GM04504 (cell line): ENCODE measurements at regions not wholly inside any gene's neighbourhood (a gene's known extent, or its start where the extent isn't known, plus 50 kb on each side); places are given as distances from the start of the nearest gene placed in this dataset.

Experiments
- DNase-seq: peaks from one replicate; pipeline ENCODE4 v3.0.0-alpha.2; 2012; ENCODE audit warnings: low read depth

DNA sequence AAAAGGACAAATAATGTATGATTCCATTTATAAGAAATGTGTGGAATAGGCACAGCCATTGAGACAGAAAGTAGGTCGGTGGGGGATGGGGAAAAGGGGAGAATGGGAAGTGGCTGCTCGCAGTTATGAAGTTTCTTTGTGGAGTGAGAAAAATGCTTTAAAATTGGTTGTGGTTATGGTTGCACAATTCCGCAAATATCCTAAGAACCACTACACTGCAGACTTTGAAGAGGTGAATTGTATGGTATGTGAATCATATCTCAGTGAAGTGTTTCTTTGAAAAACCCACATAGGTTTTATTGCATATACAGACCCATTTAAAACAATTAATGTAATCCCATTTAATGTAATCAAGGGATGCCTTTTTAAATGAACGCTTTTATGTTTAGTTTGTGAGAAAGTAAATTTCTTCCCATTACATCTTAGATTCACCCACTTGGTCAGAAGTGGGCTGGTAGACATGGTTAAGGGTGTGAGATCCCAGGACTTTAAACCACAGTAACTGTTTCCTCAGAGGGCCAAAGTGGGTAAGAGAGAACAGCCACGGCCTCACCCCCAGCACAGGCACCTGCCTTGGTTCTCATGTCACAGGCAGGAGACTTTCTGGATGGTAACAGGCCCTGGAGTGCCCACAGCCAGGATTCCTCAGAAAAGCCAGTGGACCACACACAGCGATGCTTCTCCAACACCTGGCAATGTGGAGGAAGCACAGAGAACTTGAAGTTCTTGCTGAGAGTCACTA, 119.3 kb upstream of the GJB6 start:
- DNase-seq: peak; percentile 37

GRCh38 chr13:20350819-20351218, 118.7 kb upstream of the GJB6 start:
- no peak for DNase-seq

- no peak for DNase-seq
Observed at GRCh38 chr13:20350382-20350763, 118.3 kb upstream of the GJB6 start.

- no peak for DNase-seq
Observed at GRCh38 chr13:20349564-20350381, 117.7 kb upstream of the GJB6 start.

GRCh38 chr13:20348645-20349408, 116.7 kb upstream of the GJB6 start:
- no peak for DNase-seq

GRCh38 chr13:20348018-20348417, 115.9 kb upstream of the GJB6 start:
- no peak for DNase-seq

- DNase-seq: no peak
Observed at GRCh38 chr13:20344836-20345490, 112.8 kb upstream of the GJB6 start.

DNA sequence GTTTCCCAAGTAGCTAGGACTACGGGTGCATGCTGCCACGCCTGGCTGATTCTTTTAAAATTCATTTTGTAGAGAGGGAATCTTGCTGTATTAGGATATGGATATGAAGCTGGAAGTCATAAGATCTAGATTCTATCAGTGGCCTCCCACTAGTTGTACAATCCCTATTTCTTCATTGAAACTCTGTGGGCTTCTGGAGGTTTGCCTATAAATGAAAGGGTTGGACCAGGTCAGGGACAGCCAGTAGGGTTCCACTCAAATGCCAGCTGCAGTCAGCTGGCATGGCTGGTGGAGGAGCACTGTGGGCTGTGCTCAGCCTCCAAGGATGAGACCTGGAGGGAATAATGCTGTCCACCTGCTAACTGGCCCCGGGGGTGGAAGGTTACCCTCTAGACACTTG, 110.2 kb upstream of the GJB6 start:
- no peak for DNase-seq

DNA sequence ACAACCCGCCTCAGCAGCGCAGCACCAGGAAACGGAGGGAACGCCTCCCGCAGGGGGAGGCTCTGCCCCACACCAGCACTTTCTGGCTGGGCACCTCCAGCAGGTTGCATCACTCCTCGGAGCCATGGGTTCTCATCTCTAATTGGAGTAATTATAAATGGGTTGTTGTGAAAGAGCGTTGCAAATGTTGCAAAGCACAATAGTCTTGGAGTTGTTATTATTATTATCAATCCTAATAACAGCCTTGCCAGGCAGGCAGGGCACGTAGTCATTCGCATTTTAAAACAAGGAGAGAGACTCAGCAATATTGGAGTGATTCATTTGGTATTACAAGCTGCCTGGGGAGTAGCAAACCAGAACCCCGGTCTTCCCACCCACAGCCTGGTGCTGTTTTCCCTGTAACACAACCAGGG, 108.6 kb upstream of the GJB6 start:
- DNase-seq: peak; percentile 10

DNA sequence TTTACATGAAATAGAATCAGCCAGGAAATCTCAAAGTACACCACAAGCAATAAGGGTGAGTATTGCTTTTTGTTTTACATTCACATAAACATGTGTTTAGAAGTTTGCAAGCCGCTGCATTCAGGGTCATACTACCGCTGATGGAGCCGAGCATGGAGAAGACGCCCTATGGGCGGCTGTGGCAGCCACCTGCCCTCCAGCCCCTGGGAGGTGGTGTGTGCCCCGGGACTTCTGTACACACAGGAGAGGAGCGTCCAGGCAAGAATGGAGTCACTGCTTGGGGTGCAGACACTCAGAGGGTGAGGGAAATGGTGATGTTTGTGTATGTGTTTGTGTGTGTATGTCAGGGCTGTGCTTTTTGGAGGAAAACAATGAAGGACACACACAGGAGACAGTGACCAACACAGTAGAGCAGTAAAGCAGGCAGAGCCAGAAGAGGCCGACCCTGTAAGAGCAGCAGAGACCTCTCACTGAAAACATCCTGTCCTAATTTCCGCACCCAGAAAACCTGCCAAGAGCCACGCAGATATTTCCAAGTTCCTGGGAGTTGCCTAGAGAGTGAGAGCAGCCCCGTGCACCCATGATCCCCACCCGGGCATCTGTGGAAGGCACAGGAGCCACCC, 108.1 kb upstream of the GJB6 start:
- DNase-seq: no peak

DNA sequence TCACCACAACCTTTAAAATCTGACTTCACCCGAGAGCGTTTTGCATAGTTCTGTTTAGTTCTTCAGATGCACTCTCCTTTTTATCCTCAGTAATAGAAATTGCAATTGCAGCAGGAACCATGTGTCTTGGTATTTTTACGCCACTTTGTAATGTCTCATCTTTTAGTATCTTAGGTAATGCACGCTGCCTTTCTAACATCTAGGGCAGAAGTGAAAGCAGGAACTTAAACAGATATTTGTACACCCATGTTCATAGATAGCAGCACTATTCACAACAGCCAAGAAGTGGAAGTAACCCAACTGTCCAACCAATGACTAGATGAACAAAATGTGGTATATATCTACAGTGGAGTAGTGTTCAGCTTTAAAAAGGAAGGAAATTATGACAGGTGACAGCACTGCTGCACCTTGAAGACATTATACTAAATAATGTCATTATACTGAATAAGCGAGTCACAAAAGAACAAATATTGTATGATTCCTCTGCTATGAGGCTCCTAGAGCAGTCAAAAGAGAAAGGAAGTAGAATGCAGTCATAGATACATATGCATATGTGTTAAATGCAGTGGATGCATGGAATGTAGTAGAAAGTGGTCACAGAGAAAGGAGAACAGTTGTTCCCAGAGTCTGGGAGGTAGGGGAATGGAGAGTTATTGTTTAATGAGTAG, 105.9 kb upstream of the GJB6 start:
- DNase-seq: no peak

DNA sequence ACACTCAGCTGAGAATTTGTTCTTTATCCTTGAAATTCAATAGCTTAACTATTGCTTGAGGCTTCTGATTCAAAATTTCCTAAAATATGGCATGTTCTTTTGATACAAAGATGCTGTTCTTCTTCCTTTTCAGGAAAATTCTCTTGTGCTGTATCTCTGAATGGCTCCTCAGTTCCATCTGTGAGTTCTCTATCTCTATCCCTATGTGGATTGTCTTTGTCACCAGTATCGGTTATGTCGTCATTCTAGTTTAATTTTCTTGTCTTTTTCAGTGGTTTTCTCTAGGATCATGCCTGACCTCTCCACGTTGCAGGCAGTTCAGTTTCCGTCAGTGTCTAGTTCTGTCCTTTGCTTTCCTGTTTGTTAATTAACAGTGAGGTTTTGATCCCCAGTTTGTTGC, 104.6 kb upstream of the GJB6 start:
- no peak for DNase-seq

DNA sequence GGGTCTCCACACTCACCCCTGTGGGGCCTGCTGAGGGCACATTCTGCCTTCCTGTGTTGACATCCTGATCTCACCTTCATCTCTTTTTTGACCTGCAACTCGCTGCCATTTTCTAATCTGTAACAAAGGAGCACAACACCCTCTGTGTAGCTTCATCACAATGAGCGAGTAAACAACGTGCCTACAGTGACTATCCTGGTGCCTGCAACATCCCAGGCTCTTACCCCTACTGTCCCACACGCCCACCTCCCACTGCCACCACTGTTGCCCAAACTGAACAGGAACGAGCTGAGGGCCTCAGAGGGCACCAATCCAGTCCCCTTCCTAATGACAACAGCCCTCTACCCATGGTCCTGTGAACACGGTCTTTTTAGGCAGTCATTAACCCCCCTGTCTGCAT, 102.2 kb upstream of the GJB6 start:
- no peak for DNase-seq

DNA sequence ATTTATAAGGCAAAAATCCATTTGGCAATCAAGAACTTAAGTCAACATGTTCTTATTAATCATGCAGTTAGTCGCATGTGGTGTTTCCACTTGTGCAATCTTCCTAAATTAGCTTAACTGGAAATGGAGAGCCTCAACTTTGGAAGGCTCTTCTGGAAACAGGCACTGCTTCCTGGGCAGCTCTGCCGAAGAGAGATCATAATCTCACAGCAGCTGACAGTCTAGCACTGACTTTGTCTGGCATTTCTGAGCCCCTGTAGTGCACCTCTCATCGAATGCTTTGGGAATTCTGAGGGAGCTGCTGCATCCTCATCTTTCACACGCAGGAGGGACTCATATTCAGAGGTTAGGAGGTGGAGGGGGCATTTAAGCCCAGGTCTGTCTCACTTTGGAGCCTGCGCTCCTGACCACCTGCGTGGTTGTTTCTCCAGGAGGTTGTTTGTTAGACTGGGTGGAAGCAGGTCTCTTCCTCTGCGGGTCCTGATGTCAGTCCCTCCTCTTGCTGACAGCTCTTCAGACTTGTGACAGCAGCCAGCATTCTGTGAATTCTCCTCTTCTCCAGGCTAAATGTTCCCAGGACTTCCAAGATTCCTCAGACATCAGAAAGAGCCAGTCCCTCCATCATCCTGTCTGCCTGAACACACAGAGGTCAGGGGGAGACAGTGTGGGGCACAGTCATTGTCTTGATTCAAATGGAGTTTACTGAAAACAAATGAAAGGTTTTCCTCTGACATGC, 100.4 kb upstream of the GJB6 start:
- DNase-seq: peak; percentile 12

GRCh38 chr13:20331949-20332348, 99.8 kb upstream of the GJB6 start:
- DNase-seq: no peak

DNA sequence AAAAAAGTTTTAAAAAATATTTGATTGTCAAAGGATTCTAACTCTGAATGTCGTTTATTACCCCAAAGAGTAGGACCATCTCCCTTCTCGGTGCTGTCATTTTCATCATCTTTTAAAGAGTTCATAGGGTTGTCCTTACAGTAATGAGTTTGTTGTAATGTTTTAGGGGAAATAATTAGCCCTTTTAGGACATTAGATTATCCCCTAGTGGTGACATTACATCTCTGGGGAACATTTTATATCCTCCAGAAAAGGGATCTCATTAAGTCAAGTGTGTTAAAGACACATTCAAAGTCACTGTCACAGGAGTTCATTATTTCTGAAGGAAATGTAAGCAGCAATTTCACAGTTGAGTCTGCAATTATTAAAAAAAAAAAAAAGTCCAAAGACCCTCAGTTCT, 99.3 kb upstream of the GJB6 start:
- no peak for DNase-seq

DNA sequence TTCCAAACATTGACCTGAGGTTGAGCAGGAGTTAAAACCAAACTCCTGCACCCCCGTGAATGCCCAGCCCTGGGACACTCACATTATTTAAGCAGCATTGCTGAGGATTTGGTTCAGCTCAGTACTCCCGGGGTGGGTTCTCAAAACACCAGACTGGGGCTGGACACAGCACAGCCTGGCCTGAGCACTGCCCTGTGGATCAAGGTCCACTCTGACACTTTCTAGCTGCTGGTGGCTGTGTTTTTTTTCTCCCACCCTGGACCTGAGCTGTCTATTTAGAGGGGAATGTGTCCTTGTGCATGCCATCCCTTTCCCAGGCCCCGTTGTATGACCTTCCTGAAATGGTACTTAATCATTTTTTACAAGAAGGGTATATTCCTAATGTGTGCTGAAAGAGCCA, 94.7 kb upstream of the GJB6 start:
- no peak for DNase-seq

GRCh38 chr13:20326276-20326675, 94.2 kb upstream of the GJB6 start:
- DNase-seq: no peak

DNA sequence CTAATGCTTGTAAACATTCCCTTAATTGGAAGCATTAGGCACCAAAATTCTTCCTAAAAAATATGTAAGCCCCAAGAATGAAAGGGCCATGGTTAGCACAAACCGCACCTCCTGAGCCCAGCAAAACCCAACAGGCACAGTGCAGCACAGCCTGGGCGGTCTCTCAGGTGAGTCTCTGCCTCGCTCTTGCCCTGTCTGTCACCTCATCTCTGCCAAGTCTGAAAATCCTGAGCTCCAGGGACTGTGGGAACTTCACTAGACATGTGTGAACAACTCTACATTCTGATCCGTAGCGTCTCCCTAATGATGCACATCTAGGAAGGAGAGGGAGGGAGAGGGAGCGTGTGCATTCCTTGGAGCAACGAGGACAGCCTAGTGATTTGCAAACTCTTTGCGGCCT, 88.8 kb upstream of the GJB6 start:
- DNase-seq: no peak

DNA sequence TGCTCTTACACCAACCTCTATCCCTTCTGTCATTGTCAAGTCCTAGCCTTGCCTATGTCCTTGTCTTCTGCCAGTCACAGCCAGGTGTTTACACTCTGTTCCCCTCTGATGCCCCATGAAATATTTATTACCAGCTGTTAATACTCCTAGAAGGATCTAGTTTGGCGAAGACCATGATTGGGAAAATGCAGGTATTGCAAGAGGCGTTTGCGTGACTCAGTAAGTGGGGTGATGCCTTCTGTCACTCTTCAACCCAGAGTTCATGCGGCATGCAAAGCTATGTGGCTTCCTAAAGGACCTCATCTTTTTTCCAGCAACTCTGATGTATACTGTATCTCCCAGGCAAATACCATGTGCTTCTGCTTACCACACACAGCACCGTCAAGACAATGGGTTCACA, 81.8 kb upstream of the GJB6 start:
- no peak for DNase-seq

GRCh38 chr13:20312292-20312691, 80.2 kb upstream of the GJB6 start:
- DNase-seq: no peak
